GM18907 (cell line): ENCODE measurements at regions not wholly inside any gene's neighbourhood (a gene's known extent, or its start where the extent isn't known, plus 50 kb on each side); places are given as distances from the start of the nearest gene placed in this dataset.
"Not testable (repeated sequence)": the region's sequence is repeated elsewhere in the genome, so short reads cannot be mapped to it uniquely, and the experiment has no call there.

Experiments used
- ATAC-seq: cut with Tn5 transposase; IDR thresholded peaks from one replicate; pipeline ENCODE4 v1.9.1; 2021; ENCODE audit warnings: mild to moderate bottlenecking, moderate library complexity; ENCODE audit not compliant: unreplicated experiment

GRCh38 chr6:167661552-167662044 lies 165.1 kb upstream of the AFDN start:
- ATAC-seq, result no peak

GRCh38 chr6:167662075-167662880 lies 164.4 kb upstream of the AFDN start:
- no peak for ATAC-seq

GRCh38 chr6:167662881-167663205 lies 163.9 kb upstream of the AFDN start:
- no peak for ATAC-seq

- no peak for ATAC-seq
Observed at GRCh38 chr6:167663316-167663715, 163.4 kb upstream of the AFDN start.

- no peak for ATAC-seq
Observed at GRCh38 chr6:167663784-167664443, 162.8 kb upstream of the AFDN start.

GRCh38 chr6:167664678-167665660 lies 161.7 kb upstream of the AFDN start:
- ATAC-seq, result no peak

GRCh38 chr6:167665698-167666330 lies 160.9 kb upstream of the AFDN start:
- no peak for ATAC-seq

- ATAC-seq, result no peak
Observed at GRCh38 chr6:167666571-167667203, 160.0 kb upstream of the AFDN start.

GRCh38 chr6:167667204-167668018 lies 159.3 kb upstream of the AFDN start:
- no peak for ATAC-seq

- no peak for ATAC-seq
Observed at GRCh38 chr6:167668019-167668753, 158.5 kb upstream of the AFDN start.

GRCh38 chr6:167668754-167669552 lies 157.8 kb upstream of the AFDN start:
- ATAC-seq, result no peak

- ATAC-seq, result no peak
Observed at GRCh38 chr6:167669553-167669849, 157.2 kb upstream of the AFDN start.

- no peak for ATAC-seq
Observed at GRCh38 chr6:167669870-167670802, 156.6 kb upstream of the AFDN start.

GRCh38 chr6:167670938-167671338 lies 155.8 kb upstream of the AFDN start:
- ATAC-seq, result no peak

- ATAC-seq, result not testable (repeated sequence)
Observed at GRCh38 chr6:167671379-167671976, 155.2 kb upstream of the AFDN start.

GRCh38 chr6:167671977-167672687 lies 154.6 kb upstream of the AFDN start:
- no peak for ATAC-seq
